Retinal pigment epithelial cell (primary cell): ENCODE measurements at regions not wholly inside any gene's neighbourhood (a gene's known extent, or its start where the extent isn't known, plus 50 kb on each side); places are given as distances from the start of the nearest gene placed in this dataset.

ENCODE experiments used
- DNase-seq: peaks from one replicate; pipeline ENCODE4 v3.0.0-alpha.2; 2010; ENCODE audit warnings: low read depth
- H3K4me3 ChIP-seq: 2 replicates; pipeline ENCODE4 v1.5.1; 2011; ENCODE audit warnings: mild to moderate bottlenecking, low read length, control low read depth, moderate library complexity
- CTCF ChIP-seq: conservative IDR thresholded peaks from 2 replicates; pipeline ENCODE4 v1.5.1; 2011; ENCODE audit warnings: low read depth, low read length, control low read depth, inconsistent platforms

DNA sequence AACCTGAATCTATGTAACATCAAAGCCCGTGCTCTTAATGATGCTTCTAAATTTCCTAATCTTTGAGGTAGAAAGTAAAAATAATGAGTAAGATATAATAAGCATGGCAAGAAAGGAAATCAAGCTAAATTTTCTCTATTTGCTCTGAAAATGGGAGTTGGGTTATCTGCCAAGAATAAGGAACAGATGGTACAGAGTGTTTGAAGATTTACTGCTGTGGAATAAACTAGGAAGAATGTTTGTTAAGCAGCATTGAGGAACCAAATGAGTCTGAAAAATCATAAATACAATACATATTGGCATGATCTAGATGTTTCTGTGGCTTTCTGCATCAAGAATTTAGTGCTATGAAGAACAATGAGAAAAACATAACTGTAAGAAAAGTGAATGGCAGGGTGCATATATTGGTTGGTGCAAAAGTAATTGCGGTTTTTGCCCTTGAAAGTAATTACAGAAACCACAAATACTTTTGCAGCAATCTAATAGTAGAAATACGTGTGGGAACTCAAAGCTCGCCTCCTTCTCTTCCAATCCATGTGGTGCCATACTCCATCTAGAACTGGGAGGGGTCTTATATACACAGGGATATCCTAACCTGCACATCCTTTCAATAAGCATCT, 87.6 kb downstream of the SUCNR1 start:
- TF ChIP-seq CTCF: no peak
- no peak for DNase-seq
- H3K4me3 ChIP-seq: no peak overlapping the region

GRCh38 chr3:151962352-151962751, 88.9 kb downstream of the SUCNR1 start:
- no peak for DNase-seq
- no peak for TF ChIP-seq CTCF
- H3K4me3 ChIP-seq: no peak overlapping the region

GRCh38 chr3:151962912-151963311, 89.5 kb downstream of the SUCNR1 start:
- no peak for DNase-seq
- no peak overlapping the region for H3K4me3 ChIP-seq
- no peak for TF ChIP-seq CTCF

DNA sequence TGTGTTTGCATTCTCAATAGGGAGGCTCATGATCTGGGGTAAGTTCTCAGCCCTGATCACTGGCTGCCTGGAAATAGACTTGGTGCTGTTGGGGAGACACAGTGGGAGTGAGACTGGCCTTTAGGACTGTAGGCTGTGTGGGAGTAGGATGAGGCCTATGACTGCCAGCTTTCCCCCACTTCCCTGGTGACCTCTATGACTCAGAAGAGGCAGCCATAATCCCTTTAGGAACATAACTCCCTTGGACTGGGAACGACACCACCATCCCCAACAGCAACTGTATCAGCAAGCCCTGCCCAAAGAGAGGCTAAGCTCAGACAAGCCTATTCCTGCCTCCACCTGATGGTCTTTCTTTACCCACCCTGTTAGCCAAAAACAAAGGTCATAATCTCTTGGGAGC, 91.3 kb downstream of the SUCNR1 start:
- no peak overlapping the region for H3K4me3 ChIP-seq
- peak; percentile 53 for DNase-seq
- no peak for TF ChIP-seq CTCF

DNA sequence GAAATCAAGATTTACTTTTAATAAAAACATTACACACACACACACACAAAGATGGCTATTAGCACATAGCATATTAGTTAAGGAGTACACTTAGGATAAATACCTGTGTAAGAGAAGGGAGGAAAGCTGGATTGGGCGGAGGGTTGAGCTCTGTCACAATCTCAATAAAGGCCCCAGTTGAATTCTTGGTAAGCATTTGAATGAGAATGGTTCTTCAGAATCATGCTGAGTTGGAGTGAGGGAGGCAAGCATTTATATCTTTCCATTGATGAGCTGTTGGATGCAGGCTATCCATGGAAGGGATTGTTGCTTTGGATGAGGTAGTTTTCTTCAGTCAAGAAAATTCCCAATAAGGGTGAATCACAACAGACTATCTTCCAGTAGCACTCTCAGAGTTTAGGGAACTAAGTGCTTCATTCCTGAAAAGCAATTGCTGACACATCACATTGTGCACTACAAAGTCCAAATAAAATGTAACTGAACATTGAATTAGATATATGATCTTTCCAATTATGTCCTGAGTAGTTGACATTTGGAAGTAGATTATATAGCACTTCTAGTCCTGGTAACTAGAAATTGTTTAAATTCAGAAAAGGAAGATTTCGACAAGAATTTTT, 95.7 kb downstream of the SUCNR1 start:
- no peak for DNase-seq
- TF ChIP-seq CTCF: no peak
- H3K4me3 ChIP-seq: no peak overlapping the region

DNA sequence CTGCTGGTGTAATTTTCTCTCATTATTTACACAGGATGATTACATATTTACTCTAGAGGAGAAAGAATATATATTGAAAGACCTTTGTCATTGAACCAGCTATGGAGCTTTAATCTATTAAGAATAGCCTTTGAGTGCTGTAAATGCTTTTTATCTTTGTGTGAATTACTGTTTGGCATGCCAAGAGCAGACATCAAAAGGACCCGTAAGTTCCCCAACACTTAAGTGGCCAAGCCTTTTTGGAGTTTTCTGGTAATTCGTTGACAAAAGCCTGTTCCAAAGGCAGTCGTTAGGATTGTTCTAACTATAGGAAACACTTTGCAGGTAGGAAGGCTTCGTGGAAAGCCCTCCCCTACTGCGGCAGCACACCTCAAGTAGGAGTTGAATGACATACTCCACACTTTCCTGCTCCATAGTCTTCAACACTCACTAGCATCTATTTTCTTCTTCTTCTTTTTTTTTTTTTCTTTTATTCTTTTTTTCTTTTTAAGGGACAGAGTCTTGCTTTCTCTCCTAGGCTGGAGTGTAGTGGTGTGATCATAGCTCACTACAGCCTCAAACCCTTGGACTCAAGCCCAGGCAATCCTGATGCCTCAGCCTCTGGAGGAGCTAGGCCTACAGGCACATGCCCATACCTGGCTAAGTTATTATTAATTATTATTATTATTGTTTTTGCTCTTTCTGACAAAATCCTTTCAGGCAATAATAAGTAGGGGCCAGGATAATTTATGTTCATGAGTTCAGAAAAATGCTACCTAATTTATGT, 98.6 kb downstream of the SUCNR1 start:
- DNase-seq: no peak

More for the DNA sequence above, 98.6 kb downstream of the SUCNR1 start:
- TF ChIP-seq CTCF: no peak
- H3K4me3 ChIP-seq: no peak overlapping the region
